ENCODE measurements at regions not wholly inside any gene's neighbourhood (a gene's known extent, or its start where the extent isn't known, plus 50 kb on each side); places are given as distances from the start of the nearest gene placed in this dataset.

DNA sequence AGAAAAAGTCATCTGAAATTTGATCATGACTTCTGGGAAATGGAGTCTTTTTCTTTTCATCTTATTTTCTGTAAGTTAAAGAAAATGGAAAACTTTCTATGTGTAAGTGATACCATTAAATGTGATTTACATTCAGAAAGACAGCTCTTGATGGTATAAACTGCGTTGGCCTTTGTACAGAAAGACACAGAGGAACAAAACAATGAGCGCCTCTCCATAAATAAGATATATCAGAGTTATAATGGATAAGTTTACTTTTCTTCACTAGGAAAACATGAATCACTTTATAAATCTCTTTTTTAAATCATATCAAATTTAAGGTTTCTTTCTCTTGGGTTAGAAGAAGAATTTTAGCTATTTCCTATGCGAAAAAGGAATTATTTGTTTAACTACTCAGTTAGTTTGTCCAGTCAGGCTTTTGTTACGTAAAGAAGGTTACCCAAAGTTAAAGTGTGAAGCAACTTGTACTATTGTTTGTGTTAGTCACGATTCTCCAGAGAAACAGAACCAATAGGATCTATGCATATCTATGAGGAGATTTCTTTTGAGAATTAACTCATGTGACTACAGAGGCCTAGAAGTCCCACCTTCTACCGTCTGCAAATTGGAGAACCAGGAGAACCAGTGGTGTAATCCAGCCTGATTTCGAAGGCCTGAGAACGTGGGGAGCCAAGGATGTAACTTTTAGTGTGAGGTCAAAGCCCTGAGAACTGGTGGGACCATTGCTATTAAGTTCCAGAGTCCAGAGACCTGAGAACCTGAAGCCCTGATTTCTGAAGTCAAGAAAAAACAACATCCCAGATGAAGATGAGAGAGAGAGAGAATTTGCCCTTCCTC lies 295.4 kb upstream of the KCNJ16 start:
- TF ChIP-seq EZH2 (IDR thresholded peaks at IDR 0.05; ENCODE audit: insufficient read depth, poor library complexity, severe bottlenecking) = no peak
- no peak for TF ChIP-seq EZH2phosphoT487 (IDR thresholded peaks at IDR 0.05; ENCODE audit: insufficient read depth, low read depth)

Data from GM23248 (cell line).